H1 (cell line): ENCODE measurements at regions not wholly inside any gene's neighbourhood (a gene's known extent, or its start where the extent isn't known, plus 50 kb on each side); places are given as distances from the start of the nearest gene placed in this dataset.

Experiments
- CTCF ChIA-PET: fragments of 300-600 bp; sonication (Branson Sonifier 250); formaldehyde crosslinking; loops from one replicate; lab custom pipeline; 2021; ENCODE audit not compliant: partially characterized antibody; lab: Charles Lee
- POLR2A ChIA-PET: fragments of 300-600 bp; sonication (Branson Sonifier 250); formaldehyde crosslinking; loops from one replicate; lab custom pipeline; 2021; ENCODE audit warnings: inconsistent platforms; ENCODE audit not compliant: partially characterized antibody; lab: Charles Lee
- DNase-seq, 2 experiments: peaks; one replicate each; pipeline versions ENCODE4 v3.0.0 to v3.0.0-alpha.2; 2010 to 2022; ENCODE audit warnings: low spot score in 2 of 2, low read depth in 1 of 2, mixed read lengths in 1 of 2
- FAIRE-seq: peaks from 2 replicates; lab custom pipeline; 2011; peaks lifted over from hg19 to GRCh38; lab: Jason Lieb, UNC
- H2AFZ ChIP-seq: 2 replicates; pipeline ENCODE4 v1.8.1; 2012; ENCODE audit warnings: low read length, inconsistent platforms
- H2AK5ac ChIP-seq: 2 replicates; pipeline ENCODE4 v1.6.1; 2013; ENCODE audit warnings: low read depth, low read length
- H2BK120ac ChIP-seq: replicated peaks from 2 replicates; pipeline ENCODE3; 2013; ENCODE audit warnings: low read depth, low read length, inconsistent platforms
- H2BK12ac ChIP-seq: 2 replicates; pipeline ENCODE4 v1.6.1; 2013; ENCODE audit warnings: low read depth, low read length
- H2BK15ac ChIP-seq: 2 replicates; pipeline ENCODE4 v1.6.1; 2013; ENCODE audit warnings: low read length
- H2BK20ac ChIP-seq: 2 replicates; pipeline ENCODE4 v1.6.1; 2013; ENCODE audit warnings: low read length
- H2BK5ac ChIP-seq: 2 replicates; pipeline ENCODE4 v1.6.1; 2013; ENCODE audit warnings: low read depth, low read length
- H3K14ac ChIP-seq: 2 replicates; pipeline ENCODE4 v1.6.1; 2013; ENCODE audit warnings: inconsistent platforms; ENCODE audit not compliant: insufficient read length
- H3K18ac ChIP-seq: 2 replicates; pipeline ENCODE4 v1.6.1; 2013; ENCODE audit warnings: low read length; ENCODE audit errors: extremely low read depth
- H3K23ac ChIP-seq: 2 replicates; pipeline ENCODE4 v1.6.1; 2013; ENCODE audit warnings: inconsistent platforms; ENCODE audit not compliant: insufficient read length
- H3K23me2 ChIP-seq: 2 replicates; pipeline ENCODE4 v1.6.1; 2013; ENCODE audit warnings: low read depth, low read length
- H3K27ac ChIP-seq: 2 replicates; pipeline ENCODE4 v1.6.1; 2011; ENCODE audit warnings: low read depth, low read length, inconsistent platforms
- H3K27me3 ChIP-seq, 4 experiments: replicated peaks in 1 of 4; 1 replicate in 1 of 4; 2 replicates in 3 of 4; pipeline versions ENCODE4 v1.6.1 to v1.8.1; 2011 to 2013; ENCODE audit warnings: low read length in 3 of 4, mild to moderate bottlenecking in 3 of 4, inconsistent platforms in 2 of 4, mixed read lengths in 2 of 4, moderate library complexity in 1 of 4; ENCODE audit not compliant: control insufficient read depth in 3 of 4, insufficient read depth in 3 of 4; ENCODE audit errors: extremely low read depth in 1 of 4
- H3K36me3 ChIP-seq, 4 experiments: 2 replicates each; pipeline versions ENCODE4 v1.6.1 to v1.8.1; 2011 to 2013; ENCODE audit warnings: mild to moderate bottlenecking in 4 of 4, low read length in 3 of 4, moderate library complexity in 2 of 4, control low read depth in 1 of 4, inconsistent platforms in 1 of 4; ENCODE audit not compliant: insufficient read depth in 4 of 4, control insufficient read depth in 2 of 4
- H3K4ac ChIP-seq: replicated peaks from 2 replicates; pipeline ENCODE3; 2013; ENCODE audit warnings: low read length, low read depth, mixed read lengths, inconsistent platforms; ENCODE audit not compliant: insufficient read length
- H3K4me1 ChIP-seq, 4 experiments: replicated peaks in 1 of 4; 1 replicate in 1 of 4; 2 replicates in 3 of 4; pipeline versions ENCODE4 v1.6.1 to v1.8.1; 2011 to 2013; ENCODE audit warnings: low read length in 3 of 4, inconsistent platforms in 2 of 4, mixed read lengths in 1 of 4; ENCODE audit not compliant: insufficient read depth in 4 of 4, control insufficient read depth in 3 of 4
- H3K4me2 ChIP-seq, 2 experiments: 2 replicates each; pipeline versions ENCODE4 v1.6.1 to v1.8.1; 2011 to 2013; ENCODE audit warnings: low read depth in 2 of 2, low read length in 2 of 2, control low read depth in 1 of 2, inconsistent platforms in 1 of 2, mild to moderate bottlenecking in 1 of 2; ENCODE audit not compliant: insufficient read depth in 1 of 2
- H3K4me3 ChIP-seq, 4 experiments: fragments of 200-600, 300-600 bp in 1 of 4; sonication (generic), shearing (Covaris generic), sonication (Bioruptor Twin) in 1 of 4; 2 replicates each; pipeline versions ENCODE4 v1.5.1 to v1.8.1; 2011 to 2016; ENCODE audit warnings: low read length in 4 of 4, low read depth in 3 of 4, control low read depth in 2 of 4, inconsistent platforms in 2 of 4, mild to moderate bottlenecking in 2 of 4, mixed read lengths in 1 of 4, moderate library complexity in 1 of 4; ENCODE audit not compliant: insufficient read depth in 2 of 4; ENCODE audit errors: extremely low read depth in 1 of 4
- H3K56ac ChIP-seq: replicated peaks from 2 replicates; pipeline ENCODE3; 2013; ENCODE audit warnings: low read depth, mild to moderate bottlenecking, mixed read lengths, low read length, inconsistent platforms; ENCODE audit not compliant: insufficient read length
- H3K79me1 ChIP-seq: 2 replicates; pipeline ENCODE4 v1.6.1; 2013; ENCODE audit warnings: low read depth, low read length, control low read depth
- H3K79me2 ChIP-seq, 2 experiments: 2 replicates each; pipeline versions ENCODE4 v1.6.1 to v1.8.1; 2012 to 2013; ENCODE audit warnings: low read length in 2 of 2, mild to moderate bottlenecking in 2 of 2, inconsistent platforms in 1 of 2; ENCODE audit not compliant: insufficient read depth in 2 of 2, control insufficient read depth in 1 of 2
- H3K9ac ChIP-seq, 4 experiments: replicated peaks in 1 of 4; 1 replicate in 1 of 4; 2 replicates in 3 of 4; pipeline versions ENCODE4 v1.6.1 to v1.8.1; 2011 to 2013; ENCODE audit warnings: low read depth in 3 of 4, low read length in 3 of 4, control low read depth in 2 of 4, mild to moderate bottlenecking in 2 of 4, moderate library complexity in 2 of 4, inconsistent platforms in 1 of 4; ENCODE audit errors: extremely low read depth in 1 of 4
- H3K9me3 ChIP-seq, 2 experiments: 2 replicates each; pipeline versions ENCODE4 v1.6.1 to v1.8.1; 2012 to 2013; ENCODE audit warnings: mild to moderate bottlenecking in 2 of 2, moderate library complexity in 2 of 2, control low read depth in 1 of 2, inconsistent platforms in 1 of 2, low read depth in 1 of 2, low read length in 1 of 2, mixed read lengths in 1 of 2; ENCODE audit not compliant: insufficient read depth in 2 of 2
- H4K20me1 ChIP-seq, 2 experiments: replicated peaks in 1 of 2; 2 replicates each; pipeline versions ENCODE3 to v1.8.1; 2011 to 2013; ENCODE audit warnings: inconsistent platforms in 2 of 2, low read length in 2 of 2, mild to moderate bottlenecking in 1 of 2; ENCODE audit not compliant: insufficient read depth in 2 of 2, control insufficient read depth in 1 of 2
- H4K5ac ChIP-seq: 2 replicates; pipeline ENCODE4 v1.6.1; 2013; ENCODE audit warnings: low read length, low read depth, mixed read lengths, inconsistent platforms; ENCODE audit not compliant: insufficient read length
- H4K8ac ChIP-seq: 2 replicates; pipeline ENCODE4 v1.8.0; 2013; ENCODE audit warnings: mild to moderate bottlenecking, moderate library complexity, low read length, inconsistent platforms; ENCODE audit not compliant: insufficient read depth; ENCODE audit errors: extremely low read depth
- H4K91ac ChIP-seq: replicated peaks from 2 replicates; pipeline ENCODE3; 2013; ENCODE audit warnings: low read length, mixed read lengths, inconsistent platforms; ENCODE audit not compliant: insufficient read length
- ASH2L ChIP-seq: fragments of 200-600, 300-600 bp; sonication (generic); IDR thresholded peaks from one replicate; pipeline ENCODE4 v1.7.1; 2017; ENCODE audit warnings: low read length
- BRCA1 ChIP-seq: IDR thresholded peaks from 2 replicates; pipeline ENCODE4 v1.6.1; 2012; ENCODE audit warnings: low read depth, low read length, improper control_type of control experiment
- CBX8 ChIP-seq: fragments of 300-800, 300-1000 bp; sonication (generic); IDR thresholded peaks from 2 replicates; pipeline ENCODE4 v1.7.1; 2016; ENCODE audit warnings: low read depth, low read length, borderline replicate concordance
- E2F6 ChIP-seq: IDR thresholded peaks from 2 replicates; pipeline ENCODE4 v1.6.1; 2012; ENCODE audit warnings: inconsistent platforms
- EZH2 ChIP-seq: fragments of 200-600 bp; sonication (generic); IDR thresholded peaks from 2 replicates; pipeline ENCODE4 v1.7.1; 2012; ENCODE audit warnings: low read depth, mild to moderate bottlenecking, moderate library complexity, low read length, inconsistent platforms; ENCODE audit not compliant: severe bottlenecking
- GABPA ChIP-seq: IDR thresholded peaks from 2 replicates; pipeline ENCODE4 v1.6.1; 2011; ENCODE audit warnings: mild to moderate bottlenecking, low read length, moderate library complexity, borderline replicate concordance; ENCODE audit not compliant: insufficient read depth
- KDM4A ChIP-seq: IDR thresholded peaks from one replicate; pipeline ENCODE4 v1.7.1; 2012; ENCODE audit warnings: low read depth, mild to moderate bottlenecking, moderate library complexity, low read length, inconsistent platforms; ENCODE audit not compliant: severe bottlenecking
- RNF2 ChIP-seq: fragments of 200-900, 300-1000 bp; sonication (generic); IDR thresholded peaks from 2 replicates; pipeline ENCODE4 v1.7.1; 2016; ENCODE audit warnings: borderline replicate concordance, low read depth, mild to moderate bottlenecking, antibody characterized with exemption, low read length; ENCODE audit not compliant: poor library complexity, severe bottlenecking; ENCODE audit errors: missing control alignments
- SAP30 ChIP-seq: fragments of 300-600 bp; sonication (generic); IDR thresholded peaks from 2 replicates; pipeline ENCODE4 v1.7.1; 2012; ENCODE audit warnings: low read length, moderate library complexity, mild to moderate bottlenecking, inconsistent platforms; ENCODE audit not compliant: insufficient read depth, insufficient replicate concordance
- SIRT6 ChIP-seq: IDR thresholded peaks from one replicate; pipeline ENCODE4 v1.7.1; 2012; ENCODE audit warnings: low read length, inconsistent platforms
- SP2 ChIP-seq: IDR thresholded peaks from 2 replicates; pipeline ENCODE4 v1.6.1; 2012; ENCODE audit warnings: mild to moderate bottlenecking, low read length, inconsistent platforms
- ZNF274 ChIP-seq: IDR thresholded peaks from 2 replicates; pipeline ENCODE4 v1.7.0; 2012; ENCODE audit warnings: low read length, borderline replicate concordance; ENCODE audit errors: extremely low read depth
- TF ChIP-seq, protein P1 (sequence below): IDR thresholded peaks from 2 replicates; pipeline ENCODE4 v1.6.1; 2012; ENCODE audit warnings: low read length, inconsistent platforms

GRCh38 chr13:64293923-64294322, 2878.3 kb upstream of the PCDH20 start:
- no peak overlapping the region for H3K18ac ChIP-seq
- no peaks in the 10 kb centered on the region for H3K23me2 ChIP-seq
- H2AK5ac ChIP-seq: no peak overlapping the region
- DNase-seq (no peak), FAIRE-seq (no peak)
- H2BK15ac ChIP-seq: no peak overlapping the region
- no peaks in the 10 kb centered on the region for H3K4me1 ChIP-seq
- H3K23ac ChIP-seq: no peak overlapping the region
- no peaks in the 10 kb centered on the region for H4K20me1 ChIP-seq
- no peak overlapping the region for H4K8ac ChIP-seq
- H3K9ac ChIP-seq: no peak overlapping the region
- CTCF ChIA-PET: no interaction called here
- no peak overlapping the region for H2BK12ac ChIP-seq
- no peak overlapping the region for H3K4ac ChIP-seq
- no peak overlapping the region for H3K56ac ChIP-seq
- H3K79me2 ChIP-seq: no peaks in the 10 kb centered on the region
- no peak overlapping the region for H4K91ac ChIP-seq
- no peak overlapping the region for H2BK5ac ChIP-seq
- H3K9me3 ChIP-seq: peaks cover 0 to 3% of the 10 kb centered on the region in 2 experiments; a peak in 1 of 4 replicates
- no peak overlapping the region for H2BK20ac ChIP-seq
- H2BK120ac ChIP-seq: no peak overlapping the region
- H3K36me3 ChIP-seq: no peaks in the 10 kb centered on the region
- H3K27ac ChIP-seq: no peak overlapping the region
- no peak overlapping the region for H3K14ac ChIP-seq
- no peaks in the 10 kb centered on the region for H3K27me3 ChIP-seq
- POLR2A ChIA-PET: no interaction called here
- H4K5ac ChIP-seq: no peak overlapping the region
- no peak overlapping the region for H3K4me3 ChIP-seq
- no peak overlapping the region for H3K4me2 ChIP-seq
- H3K79me1 ChIP-seq: no peaks in the 10 kb centered on the region
- H2AFZ ChIP-seq: no peak overlapping the region
- TF ChIP-seq ASH2L (no peak), SAP30 (no peak), BRCA1 (no peak), SIRT6 (no peak), E2F6 (no peak), CBX8 (no peak), KDM4A (no peak), EZH2 (no peak), RNF2 (no peak), GABPA (no peak), SP2 (no peak), ZNF274 (no peak)
- TF ChIP-seq, protein P1, sequence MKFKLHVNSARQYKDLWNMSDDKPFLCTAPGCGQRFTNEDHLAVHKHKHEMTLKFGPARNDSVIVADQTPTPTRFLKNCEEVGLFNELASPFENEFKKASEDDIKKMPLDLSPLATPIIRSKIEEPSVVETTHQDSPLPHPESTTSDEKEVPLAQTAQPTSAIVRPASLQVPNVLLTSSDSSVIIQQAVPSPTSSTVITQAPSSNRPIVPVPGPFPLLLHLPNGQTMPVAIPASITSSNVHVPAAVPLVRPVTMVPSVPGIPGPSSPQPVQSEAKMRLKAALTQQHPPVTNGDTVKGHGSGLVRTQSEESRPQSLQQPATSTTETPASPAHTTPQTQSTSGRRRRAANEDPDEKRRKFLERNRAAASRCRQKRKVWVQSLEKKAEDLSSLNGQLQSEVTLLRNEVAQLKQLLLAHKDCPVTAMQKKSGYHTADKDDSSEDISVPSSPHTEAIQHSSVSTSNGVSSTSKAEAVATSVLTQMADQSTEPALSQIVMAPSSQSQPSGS: no peak
